HG03159 (cell line): ENCODE measurements at regions not wholly inside any gene's neighbourhood (a gene's known extent, or its start where the extent isn't known, plus 50 kb on each side); places are given as distances from the start of the nearest gene placed in this dataset.

Experiments used
- ATAC-seq: cut with Tn5 transposase; IDR thresholded peaks from one replicate; pipeline ENCODE4 v1.9.1; 2021; ENCODE audit warnings: mild to moderate bottlenecking, moderate library complexity; ENCODE audit not compliant: unreplicated experiment

DNA sequence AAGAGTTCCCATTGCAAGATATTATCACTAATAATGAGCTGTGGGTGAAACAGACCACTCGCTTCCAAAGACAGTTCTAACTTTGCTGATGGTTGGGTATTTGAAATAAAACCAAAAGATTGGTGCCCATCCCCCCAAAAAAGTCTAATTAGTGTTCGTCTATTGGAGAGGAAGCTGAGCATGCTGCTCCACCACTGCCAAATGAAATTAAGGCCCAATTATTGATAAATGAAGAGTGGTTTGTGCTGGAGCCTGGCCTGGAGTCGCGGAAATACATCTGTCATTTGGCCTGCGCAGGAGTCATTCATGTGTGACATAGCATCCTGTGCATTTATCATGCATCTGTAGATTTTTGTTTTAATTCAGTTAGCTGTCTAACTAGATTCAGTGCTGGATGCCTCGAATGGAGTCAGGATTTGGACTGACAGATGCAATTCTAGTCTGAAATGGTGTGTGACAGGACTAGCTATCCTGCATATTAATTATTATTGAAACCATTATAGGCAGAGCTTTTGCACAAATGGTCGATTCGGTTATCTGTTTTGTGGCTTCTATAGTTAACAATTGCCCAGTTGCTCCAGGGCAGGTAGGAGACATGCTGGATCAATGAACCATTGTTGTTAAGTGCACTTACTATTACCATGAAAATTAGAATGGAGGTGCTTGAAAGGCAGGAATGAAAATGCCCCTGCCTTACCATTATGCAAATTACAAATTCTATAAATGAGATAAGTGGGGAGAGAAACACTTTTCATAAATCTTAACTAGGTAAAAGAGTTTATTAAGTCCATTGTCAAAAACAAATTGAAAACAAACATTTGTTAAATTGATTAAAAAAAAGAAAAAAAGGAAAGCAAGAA lies 450.4 kb upstream of the TCF4 start:
- ATAC-seq = no peak

- ATAC-seq = no peak
Observed at GRCh38 chr18:56036741-56037140, 448.7 kb upstream of the TCF4 start.

DNA sequence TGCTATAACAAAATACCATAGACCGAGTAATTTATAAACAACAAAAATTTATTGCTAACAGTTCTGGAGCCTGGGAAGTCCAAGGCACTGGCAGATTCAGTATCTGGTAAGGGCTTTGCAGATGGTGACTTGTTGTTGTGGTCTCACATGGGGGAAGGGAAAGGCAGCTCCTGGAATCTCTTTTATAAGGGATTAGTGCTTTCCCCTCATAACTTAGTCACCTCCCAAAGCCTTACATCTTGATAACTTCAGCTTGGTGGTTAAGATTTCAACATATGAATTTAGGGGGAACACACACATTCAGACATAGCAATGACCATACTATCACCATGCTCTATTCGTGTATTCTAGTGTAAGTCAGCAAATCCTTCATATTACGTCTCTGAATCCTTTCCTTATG lies 447.6 kb upstream of the TCF4 start:
- ATAC-seq = no peak

DNA sequence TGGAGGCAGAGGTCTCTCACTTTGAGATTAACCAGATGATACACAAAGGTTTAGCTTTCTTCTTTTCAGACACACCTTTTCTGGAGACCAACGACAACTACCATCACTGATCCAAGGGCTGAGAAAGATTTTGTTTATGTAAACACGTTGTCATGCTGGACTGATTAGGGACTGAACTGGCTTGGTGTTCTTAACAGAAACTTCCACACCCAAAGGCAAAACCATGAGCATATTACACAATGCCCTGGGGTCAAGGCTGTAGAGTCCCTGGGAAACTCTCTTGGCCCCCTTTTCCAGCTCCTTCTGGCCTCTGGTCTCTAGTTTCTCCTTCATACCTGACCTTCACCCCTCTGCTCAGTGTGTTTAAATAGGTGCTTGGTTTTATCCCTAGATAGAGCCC lies 447.0 kb upstream of the TCF4 start:
- ATAC-seq = no peak

DNA sequence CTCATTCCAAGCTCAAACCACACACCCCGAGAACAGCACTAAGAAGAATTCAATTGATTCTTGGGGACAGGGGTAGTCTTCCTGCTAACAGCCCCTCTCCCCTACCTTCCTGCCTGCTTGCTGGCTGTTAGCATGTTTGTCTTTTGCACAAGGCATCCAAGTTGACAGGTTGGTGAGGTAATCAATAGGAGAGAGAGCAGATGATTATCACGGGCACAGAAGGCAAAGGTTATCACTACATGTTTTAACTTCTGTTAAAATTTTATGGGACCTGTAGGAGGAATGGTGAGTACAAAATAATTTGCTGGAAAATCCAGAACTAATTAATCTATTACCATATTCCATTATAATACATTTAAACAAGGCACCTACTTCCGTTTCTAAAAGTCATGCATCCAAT lies 442.1 kb upstream of the TCF4 start:
- no peak for ATAC-seq

DNA sequence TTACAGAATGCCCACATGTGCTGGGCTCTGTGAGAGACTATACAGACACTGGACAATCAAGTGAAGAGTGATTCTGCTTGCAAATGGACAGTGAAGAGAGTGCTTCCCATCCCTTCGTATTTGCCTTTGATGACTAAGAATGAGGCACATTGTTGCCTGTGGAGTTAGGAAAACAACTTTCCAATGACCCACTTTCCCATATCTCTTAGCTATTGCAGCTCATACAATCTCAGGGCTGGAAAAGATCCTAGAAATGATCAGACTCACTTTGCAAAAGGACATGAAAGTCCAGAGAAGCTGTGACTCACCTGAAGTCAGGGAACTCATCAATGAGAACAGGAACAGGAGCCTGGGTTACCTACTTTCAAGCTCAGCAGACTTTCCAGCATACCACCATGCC lies 440.5 kb upstream of the TCF4 start:
- ATAC-seq = no peak

- ATAC-seq = no peak
Observed at GRCh38 chr18:56026509-56026908, 438.5 kb upstream of the TCF4 start.

DNA sequence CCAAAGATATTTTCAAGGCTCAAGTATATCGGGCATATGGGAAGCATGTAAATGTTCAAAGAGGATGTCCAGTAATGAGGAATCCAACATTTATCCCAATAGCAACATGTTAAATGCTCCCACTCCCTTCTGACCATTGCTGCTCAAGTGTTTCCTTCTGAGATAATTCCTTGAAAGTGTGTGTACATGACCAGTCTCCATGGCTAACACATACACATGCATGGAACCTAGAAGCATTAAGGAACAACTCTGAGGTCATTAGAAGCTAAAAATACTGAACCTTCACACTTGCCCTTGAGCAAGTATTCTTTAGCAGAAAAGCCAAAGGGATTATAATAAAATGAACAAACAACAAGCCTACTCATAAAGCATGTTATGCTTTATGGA lies 433.8 kb upstream of the TCF4 start:
- ATAC-seq = no peak

DNA sequence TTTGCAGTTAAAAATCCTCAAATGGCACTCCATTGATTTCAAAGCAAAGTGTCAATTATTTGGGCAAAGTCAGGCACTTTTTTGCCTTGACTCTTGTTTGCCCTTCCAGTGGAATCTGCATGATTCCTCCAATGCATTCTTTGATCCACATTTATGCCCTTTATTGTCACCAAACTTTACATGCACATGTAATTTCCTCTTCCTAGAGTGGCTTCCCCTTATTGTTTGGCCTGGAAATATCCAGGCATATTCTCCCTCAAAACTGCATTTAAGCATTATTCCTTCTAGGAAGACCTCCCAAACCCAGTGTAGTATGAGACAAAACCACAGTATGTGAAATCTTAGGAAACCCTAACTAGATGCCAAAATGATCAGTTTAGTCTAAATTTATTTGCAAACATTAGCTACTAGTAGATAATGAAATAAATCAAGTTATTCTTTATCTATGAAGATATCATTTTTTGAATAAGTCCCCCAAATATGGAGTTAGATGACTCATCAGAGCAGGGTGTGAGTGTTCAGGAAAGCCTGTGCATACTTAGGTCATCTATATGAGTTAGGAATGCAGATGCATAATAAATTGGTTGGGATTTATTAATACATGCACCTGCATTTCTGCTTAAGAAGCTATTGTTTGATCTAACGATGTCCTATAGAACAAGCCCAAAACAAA lies 433.3 kb upstream of the TCF4 start:
- no peak for ATAC-seq

DNA sequence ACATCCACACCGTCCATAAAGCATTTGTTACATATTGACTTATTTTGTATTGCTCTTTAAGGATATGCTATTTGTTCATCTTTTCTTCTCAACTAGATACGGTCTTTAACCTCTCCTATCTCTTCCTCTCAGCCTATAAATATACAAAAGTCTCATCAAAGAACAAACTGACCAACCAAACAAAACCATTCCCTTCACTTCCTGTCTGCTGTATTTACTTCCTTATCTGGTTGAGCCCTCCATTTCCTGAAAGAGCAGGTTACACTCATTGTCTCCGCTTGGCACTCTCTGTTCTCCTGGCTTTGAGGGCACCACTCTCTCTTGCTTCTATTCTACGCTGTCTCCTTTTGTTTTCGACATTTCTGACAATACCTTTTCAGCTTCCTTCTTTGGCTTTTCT lies 431.9 kb upstream of the TCF4 start:
- ATAC-seq = no peak

DNA sequence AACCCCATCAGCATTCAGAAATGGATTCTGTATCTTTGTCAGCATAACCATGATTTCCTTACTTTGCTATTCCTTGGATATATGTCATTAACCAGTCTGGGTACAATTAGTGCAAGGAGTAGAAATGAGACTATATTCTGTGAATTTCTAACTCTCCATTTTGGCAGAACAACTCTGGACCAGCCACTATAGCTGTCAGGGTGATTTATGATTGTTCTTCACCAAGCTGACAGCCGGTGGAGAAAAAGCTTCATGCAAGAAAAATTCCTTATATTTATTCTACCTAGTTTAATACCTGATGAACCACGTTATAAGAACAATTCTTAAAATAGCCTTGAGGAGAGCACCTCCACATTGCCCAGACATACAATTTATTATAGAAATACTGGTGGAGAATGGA lies 431.2 kb upstream of the TCF4 start:
- ATAC-seq = no peak

DNA sequence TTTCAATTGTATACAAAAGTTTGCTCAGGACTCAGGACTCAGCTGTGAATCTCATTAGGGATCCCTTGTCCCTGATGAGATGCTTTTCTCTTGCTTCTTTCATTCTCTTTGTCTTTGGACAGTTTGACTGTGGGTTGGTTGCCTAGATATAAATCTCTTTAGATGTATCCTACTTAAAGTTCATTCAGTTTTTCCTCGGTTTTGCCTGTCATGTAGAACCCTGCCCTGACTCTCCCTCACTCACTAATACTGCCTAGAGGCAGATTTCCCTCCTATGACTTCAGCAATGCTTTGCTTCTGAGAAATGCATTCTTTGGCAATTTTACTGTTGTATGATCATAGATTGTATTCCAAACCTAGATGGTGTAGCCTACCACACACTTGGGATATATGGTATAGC lies 421.4 kb upstream of the TCF4 start:
- no peak for ATAC-seq

- no peak for ATAC-seq
Observed at GRCh38 chr18:56003720-56004088, 415.7 kb upstream of the TCF4 start.

GRCh38 chr18:56003009-56003719 lies 415.2 kb upstream of the TCF4 start:
- no peak for ATAC-seq

DNA sequence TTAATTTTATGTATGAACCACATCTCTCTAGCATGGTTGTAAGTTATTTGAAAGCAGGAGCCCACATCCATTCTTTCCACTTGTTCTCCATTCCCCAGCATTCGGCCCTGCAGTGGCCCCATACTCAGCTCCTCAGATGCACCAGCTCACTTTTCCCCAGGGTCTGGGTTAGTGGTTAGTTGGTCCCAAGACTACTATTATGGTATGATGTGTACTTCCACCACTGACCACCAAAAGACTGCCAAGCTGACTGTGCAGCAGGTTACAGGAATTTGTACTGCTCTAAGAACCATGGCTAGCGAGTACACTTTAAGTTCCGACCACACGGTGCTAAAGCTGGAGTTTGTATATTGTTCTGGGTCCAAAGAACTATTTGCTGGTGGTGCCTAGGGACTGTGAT lies 413.6 kb upstream of the TCF4 start:
- ATAC-seq = no peak

DNA sequence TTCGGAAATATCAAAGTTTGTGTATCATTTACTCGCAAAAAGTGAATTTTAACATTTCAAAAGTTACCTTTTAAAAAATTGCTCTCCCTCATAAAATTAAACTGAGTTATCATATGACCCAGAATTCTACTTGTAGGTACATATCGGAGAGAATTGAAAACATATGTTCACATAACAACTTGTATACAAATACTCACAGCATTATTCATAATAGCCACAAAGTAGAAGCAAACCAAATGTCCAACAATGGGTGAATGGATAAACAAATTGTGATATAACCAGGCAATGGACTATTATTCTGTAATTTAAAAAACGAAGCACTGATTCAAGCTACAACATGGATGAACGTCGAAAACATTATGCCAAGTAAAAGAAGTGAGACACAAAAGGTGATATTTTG lies 412.0 kb upstream of the TCF4 start:
- ATAC-seq = no peak

- no peak for ATAC-seq
Observed at GRCh38 chr18:55999641-56000040, 411.6 kb upstream of the TCF4 start.

DNA sequence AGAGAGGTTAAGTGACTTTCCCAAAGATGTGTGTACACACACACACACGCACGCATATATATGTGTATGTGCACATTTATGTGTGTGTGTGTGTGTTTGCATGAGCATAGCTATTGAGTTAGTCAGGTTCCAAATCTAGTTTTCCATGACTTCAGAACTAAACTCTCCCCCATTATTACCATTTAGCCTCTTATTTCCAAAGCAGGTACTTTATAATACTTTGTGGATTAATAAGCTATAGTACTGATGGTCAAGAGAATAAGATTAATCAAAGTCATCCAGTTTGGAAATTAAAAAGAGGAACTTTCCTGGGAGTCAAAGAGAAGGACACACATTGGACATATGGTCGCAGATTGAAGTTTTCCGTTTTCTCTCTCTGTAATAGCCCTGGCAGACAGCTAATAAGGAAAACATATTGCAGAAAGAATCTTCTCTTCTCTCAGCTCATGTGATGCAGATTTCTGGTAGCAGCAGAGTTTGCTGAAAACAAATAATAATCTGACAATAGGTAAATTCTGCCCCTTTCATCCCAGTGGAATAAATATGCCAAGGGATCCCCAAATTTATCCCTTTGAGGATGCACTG lies 410.9 kb upstream of the TCF4 start:
- ATAC-seq = no peak

DNA sequence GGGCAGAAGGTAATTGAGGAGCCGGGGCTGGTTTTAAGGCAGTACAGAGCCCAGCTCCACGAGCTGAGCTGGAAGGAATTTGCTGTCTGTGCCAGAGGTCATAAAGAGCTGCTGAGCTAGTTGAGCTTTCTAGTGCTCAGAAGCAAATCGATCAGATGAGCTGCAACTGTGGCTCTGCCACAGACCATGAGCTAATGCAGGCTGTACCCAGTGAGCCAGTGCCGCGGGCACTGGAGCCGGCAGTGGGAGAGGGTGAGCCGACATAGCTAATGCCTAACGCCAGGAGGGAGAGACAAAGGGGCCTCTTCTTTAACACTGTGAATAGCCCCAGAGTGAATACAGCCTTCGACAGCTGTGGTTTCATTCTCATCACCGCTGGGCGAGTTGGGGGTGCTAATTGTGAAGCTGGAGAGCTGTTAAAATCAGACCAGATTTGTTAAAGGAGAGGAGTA lies 410.1 kb upstream of the TCF4 start:
- ATAC-seq = no peak

DNA sequence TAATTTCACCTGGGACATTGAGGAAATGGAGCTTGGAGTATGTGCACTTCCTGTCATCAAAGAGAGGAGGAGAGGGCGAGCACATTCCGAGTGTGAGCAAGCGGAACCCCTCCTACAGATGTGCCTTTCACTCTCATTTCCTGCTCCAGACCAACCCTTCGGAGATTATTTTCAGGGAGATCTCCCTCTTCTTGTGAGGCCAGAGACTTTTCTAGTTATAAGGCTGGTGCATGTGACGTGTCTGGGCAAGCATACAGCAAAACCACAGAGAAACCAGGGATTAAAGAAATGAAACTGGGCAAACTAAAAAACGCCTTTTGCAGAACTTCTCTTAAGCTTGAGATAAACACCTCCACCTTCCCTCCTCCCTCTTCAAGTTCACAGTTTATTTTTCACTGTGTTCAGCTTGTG lies 409.2 kb upstream of the TCF4 start:
- ATAC-seq = no peak

DNA sequence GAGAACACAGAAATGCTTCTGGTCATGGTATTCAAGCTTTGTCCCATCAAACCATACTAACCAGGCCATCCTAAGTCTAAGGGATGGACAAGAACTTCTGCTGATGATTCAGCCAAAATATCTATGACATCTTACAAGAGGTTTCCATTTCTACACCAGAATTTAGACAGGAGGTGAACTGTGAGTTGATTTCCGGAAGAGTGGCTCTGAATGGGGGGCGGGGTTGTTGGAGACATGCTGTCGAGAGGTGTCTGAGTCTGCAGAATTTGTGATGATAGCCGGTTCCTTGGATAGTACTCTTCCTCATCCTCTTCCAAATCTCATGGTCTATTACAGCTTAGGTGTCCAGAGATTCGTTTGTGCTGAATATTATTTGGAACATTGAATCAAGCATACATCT lies 408.7 kb upstream of the TCF4 start:
- no peak for ATAC-seq

DNA sequence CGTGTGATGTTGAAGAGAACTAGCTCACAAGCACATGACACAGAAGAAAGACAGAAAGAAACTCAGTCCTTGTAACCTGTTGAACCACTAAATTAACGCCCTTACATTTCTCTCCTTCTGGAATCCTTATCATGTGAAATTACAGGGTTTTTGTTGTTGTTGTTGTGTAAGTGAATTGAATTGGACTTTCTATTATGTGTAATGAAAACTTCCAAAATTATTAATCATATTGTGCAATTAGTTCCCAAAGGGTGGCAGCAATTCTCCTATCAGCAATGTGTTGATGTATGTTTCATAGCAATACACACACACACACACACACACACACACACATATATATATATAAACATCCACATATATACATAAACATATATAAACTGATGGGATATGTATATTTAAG lies 402.2 kb upstream of the TCF4 start:
- ATAC-seq = no peak
